ENCODE measurements at regions not wholly inside any gene's neighbourhood (a gene's known extent, or its start where the extent isn't known, plus 50 kb on each side); places are given as distances from the start of the nearest gene placed in this dataset.

DNA sequence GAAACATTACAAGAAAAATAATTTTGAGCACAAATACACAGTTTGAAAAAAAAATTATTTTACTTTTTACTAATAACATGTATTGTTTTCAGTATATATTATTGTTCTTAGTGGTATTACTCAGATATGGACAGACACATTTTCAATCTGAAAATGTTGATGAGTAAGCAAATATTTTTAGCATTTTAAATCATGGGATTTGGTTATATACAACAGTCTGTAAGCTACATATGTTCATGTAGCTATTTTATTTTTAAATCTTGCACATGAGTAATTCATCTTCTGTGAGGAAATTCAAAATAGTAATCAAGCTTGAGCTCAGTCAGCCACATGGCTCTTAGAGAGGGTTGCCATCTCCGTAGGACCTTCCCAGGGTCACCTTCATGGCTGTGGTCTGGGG is 471.9 kb downstream of the QKI start:
- no peak overlapping the region for H3K4me3 ChIP-seq (ENCODE audit: low read depth, low read length)
- no peak for DNase-seq (ENCODE audit: low read depth)
- TF ChIP-seq, protein P1, sequence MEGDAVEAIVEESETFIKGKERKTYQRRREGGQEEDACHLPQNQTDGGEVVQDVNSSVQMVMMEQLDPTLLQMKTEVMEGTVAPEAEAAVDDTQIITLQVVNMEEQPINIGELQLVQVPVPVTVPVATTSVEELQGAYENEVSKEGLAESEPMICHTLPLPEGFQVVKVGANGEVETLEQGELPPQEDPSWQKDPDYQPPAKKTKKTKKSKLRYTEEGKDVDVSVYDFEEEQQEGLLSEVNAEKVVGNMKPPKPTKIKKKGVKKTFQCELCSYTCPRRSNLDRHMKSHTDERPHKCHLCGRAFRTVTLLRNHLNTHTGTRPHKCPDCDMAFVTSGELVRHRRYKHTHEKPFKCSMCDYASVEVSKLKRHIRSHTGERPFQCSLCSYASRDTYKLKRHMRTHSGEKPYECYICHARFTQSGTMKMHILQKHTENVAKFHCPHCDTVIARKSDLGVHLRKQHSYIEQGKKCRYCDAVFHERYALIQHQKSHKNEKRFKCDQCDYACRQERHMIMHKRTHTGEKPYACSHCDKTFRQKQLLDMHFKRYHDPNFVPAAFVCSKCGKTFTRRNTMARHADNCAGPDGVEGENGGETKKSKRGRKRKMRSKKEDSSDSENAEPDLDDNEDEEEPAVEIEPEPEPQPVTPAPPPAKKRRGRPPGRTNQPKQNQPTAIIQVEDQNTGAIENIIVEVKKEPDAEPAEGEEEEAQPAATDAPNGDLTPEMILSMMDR (IDR thresholded peaks at IDR 0.05; ENCODE audit: control insufficient read depth, extremely low read depth, insufficient read depth), result no peak

DNA sequence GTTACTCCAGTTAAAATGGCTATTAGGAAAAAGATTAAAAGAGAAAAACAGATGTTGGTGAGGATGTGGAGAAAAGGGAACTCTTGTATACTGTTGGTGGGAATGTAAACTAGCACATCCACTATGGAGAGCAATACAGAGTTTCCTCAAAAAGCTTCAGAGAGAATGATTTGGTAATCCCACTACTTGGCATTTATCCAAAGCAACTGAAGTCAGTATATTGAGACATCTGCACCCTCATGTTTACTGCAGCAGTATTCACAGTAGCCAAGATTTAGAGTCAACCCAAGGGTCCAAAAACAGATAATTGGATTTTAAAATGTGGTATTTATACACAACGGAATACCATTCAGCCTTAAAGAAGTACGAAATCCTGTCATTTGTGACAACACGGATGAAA is 469.5 kb downstream of the QKI start:
- TF ChIP-seq, protein P1 (IDR thresholded peaks at IDR 0.05; ENCODE audit: control insufficient read depth, extremely low read depth, insufficient read depth), result no peak
- DNase-seq (ENCODE audit: low read depth), result no peak
- no peak overlapping the region for H3K4me3 ChIP-seq (ENCODE audit: low read depth, low read length)

DNA sequence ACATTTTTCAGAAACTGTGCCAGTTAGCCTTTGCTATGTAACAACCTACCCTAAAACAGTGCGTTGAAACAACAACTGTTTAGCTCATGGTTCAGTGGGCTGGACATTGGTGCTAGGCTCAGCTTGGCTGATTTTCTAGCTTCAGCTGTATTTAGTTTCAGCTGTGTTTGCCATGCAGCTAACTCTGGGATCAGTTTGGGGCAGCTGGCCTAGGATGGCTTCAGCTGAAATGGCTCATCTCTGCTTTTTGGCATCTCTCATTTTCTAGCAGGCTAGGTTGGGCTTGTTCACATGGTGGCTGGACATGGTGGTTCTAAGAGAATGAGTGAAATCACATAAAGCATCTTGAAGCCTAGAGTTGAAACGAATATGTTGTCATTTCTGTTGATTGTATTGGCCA is 464.2 kb downstream of the QKI start:
- DNase-seq (ENCODE audit: low read depth), result no peak
- H3K4me3 ChIP-seq (ENCODE audit: low read depth, low read length), result no peak overlapping the region
- TF ChIP-seq, protein P1 (IDR thresholded peaks at IDR 0.05; ENCODE audit: control insufficient read depth, extremely low read depth, insufficient read depth), result no peak

DNA sequence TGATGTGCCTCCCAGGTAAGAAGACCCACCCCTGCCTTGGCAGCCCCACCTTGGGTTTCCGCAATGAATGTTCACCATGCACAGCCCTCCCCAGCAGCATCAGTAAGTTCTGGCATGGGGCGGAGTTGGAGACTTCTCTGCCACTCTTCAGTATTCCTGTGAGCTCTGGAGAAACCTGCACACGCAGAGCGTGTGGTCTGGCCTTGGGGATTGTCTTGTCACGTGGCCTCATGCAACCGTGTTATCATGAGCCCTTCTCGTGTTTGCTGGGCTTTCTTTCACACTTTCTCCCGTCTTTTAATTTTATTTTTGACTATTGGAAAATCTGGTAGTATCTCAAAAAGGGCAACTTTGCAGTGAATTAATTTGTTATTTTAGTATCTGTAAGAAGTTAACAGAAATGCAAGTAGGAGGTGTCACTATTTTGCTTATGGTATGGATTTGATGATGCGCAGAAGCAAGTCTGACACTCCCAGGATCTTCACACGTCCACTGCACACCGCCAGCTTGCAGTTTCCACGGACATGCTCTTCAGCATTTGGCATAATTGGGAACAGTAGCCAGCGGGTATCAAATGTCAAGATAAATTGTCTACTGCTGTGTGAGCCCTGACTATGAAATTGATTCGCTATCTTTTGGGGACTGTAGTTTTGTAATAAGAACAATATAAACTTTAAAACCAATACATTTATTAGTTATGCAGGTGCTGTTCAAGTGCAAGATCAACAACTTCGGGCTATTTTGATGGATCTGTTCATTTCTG is 463.5 kb downstream of the QKI start:
- no peak overlapping the region for H3K4me3 ChIP-seq (ENCODE audit: low read depth, low read length)
- TF ChIP-seq, protein P1 (IDR thresholded peaks at IDR 0.05; ENCODE audit: control insufficient read depth, extremely low read depth, insufficient read depth), result no peak
- no peak for DNase-seq (ENCODE audit: low read depth)

DNA sequence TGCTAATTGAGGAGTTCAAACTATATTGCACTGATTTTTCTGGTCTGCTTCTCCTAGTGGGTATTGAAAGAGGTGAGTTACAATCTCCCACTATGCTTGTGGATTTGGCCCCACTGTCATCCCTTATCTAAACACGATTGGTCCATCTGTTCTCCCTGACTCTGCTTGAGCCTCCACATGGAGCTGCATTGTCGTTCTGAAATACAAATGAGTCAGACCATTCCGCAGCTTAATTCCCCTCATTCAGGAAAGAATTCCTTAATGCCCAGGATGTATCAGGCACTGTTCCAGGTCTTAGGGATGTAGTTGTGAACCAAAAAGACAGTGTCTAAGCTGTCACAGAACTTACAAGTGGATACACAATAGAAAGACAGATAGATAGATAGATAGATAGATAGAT is 461.9 kb downstream of the QKI start:
- TF ChIP-seq, protein P1 (IDR thresholded peaks at IDR 0.05; ENCODE audit: control insufficient read depth, extremely low read depth, insufficient read depth), result no peak
- no peak overlapping the region for H3K4me3 ChIP-seq (ENCODE audit: low read depth, low read length)
- DNase-seq (ENCODE audit: low read depth), result no peak

DNA sequence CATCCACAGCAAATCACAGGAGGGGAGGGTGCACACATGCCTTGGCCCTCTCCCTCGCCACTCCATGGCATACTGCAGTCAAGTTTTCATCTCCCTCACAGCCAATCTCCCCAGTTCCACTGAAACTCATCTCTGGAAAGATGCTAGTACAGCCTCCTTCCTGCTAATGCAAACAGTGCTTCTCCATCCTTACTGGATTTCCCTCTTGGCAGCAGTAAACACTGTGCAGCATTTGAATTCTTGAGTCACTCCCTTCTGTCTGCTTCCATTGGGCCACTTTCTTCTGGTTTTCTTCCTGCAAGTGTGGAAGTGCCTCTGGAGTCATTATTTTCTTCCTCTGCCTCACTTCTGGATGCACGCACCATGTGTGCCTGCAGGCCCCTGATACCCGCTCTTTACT is 460.3 kb downstream of the QKI start:
- H3K4me3 ChIP-seq (ENCODE audit: low read depth, low read length), result no peak overlapping the region
- TF ChIP-seq, protein P1 (IDR thresholded peaks at IDR 0.05; ENCODE audit: control insufficient read depth, extremely low read depth, insufficient read depth), result no peak
- no peak for DNase-seq (ENCODE audit: low read depth)

DNA sequence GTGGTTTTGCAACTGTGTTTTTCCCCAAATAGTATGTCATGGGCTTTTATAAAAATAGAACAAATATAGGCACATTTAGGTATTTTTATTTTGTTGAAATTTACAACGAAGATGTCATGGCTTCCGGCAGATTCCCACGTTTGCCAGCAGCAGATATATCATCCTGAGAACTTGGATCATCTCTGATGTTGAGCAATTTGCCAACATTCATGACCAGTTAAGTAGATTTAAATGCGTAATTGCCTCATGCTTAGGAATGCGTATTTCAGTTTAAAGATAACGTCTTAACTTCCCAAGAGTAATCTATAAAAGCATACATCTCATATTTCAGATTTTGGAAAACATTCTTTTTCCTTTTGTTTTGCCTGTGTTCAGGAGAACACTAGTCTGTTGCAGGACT is 457.8 kb downstream of the QKI start:
- no peak overlapping the region for H3K4me3 ChIP-seq (ENCODE audit: low read depth, low read length)
- TF ChIP-seq, protein P1 (IDR thresholded peaks at IDR 0.05; ENCODE audit: control insufficient read depth, extremely low read depth, insufficient read depth), result no peak
- peak; percentile 8 for DNase-seq (ENCODE audit: low read depth)
